Right ventricle myocardium inferior (tissue), 1 donor: ENCODE measurements at regions not wholly inside any gene's neighbourhood (a gene's known extent, or its start where the extent isn't known, plus 50 kb on each side); places are given as distances from the start of the nearest gene placed in this dataset.

ENCODE experiments used
- ATAC-seq: fragments of 200-7000 bp; cut with Tn5 transposase; one replicate; pipeline ENCODE4 v1.9.1; 2020; ENCODE audit warnings: mild to moderate bottlenecking, moderate library complexity
- DNase-seq: peaks from one replicate; pipeline ENCODE4 v3.0.0; 2021; ENCODE audit errors: missing footprints
- intact Hi-C: fragments of 100-400 bp; cut with DNase I; formaldehyde crosslinking; loops from one replicate; pipeline ENCODE4 v1.11.0; 2022
- donor health status: DM: no; HTN: yes; CAD: no; lungs with severe emphysema.

DNA sequence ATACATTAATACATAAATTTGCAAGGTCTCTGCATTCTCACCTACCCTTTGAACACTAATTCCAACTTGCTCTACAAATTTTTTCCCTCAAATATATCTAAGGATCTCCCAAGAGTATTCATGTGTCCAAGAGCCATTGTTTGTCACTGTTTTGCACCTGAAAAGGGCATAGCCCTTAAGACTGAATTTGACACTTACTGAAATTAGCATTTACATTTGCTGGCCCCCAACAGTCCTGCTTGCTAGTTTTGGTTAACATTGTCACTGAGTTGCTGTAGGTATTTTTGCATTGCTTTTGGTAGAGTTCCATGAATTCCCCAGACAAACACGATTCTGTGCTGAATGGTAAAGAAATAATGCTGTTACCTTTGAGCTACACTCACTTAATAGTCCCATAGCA, 57.3 kb downstream of the KCNA4 start:
- intact Hi-C loops: no loop called here
- no peak for DNase-seq
- no peak for ATAC-seq

GRCh38 chr11:29957431-29957830, 59.4 kb downstream of the KCNA4 start:
- ATAC-seq: no peak
- intact Hi-C loops: no loop called here
- no peak for DNase-seq

DNA sequence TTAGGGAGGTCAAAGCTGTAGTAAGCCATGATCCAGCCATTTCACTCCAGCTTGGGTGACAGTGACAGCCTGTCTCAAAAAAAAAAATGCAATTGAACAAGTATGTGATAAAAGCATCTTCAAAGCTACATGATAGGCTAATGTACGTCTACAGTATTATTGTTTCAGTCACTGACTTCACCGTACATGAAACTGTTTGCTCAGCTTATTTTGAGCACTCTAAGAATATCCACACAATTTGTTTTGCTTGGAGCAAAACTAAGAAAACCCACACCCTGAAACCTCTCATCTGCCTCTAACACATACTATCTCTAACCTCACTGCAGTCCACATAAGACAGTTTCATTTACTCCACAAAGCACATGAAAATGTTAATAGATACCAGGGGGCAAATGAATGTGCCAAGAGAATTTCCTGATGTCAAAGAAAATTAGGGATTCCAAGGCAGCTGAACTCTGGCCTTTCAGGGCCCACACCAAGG, 60.7 kb downstream of the KCNA4 start:
- ATAC-seq (no peak), DNase-seq (no peak)
- intact Hi-C loops: no loop called here

- no peak for ATAC-seq
- intact Hi-C loops: no loop called here
- DNase-seq: no peak
These were observed 73.5 kb downstream of the KCNA4 start for GRCh38 chr11:29943347-29943746.

DNA sequence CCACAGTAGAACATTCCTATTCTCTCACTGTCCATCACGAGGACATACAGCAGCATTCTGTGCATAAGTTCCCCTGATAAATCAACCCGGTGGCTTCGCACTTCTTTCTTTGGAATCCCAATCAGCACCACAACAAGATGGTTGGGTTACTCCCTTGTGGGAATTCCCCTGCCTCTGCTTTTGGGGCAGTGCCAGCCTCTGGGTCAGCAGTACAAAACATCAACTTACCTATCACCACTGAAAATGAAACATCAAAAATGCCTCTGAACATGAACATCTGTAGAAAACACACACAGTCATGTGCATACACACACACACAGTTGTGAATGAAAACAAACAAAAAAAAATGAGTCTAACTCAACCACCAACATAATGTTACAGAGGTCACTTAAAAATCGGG, 79.3 kb downstream of the KCNA4 start:
- DNase-seq: no peak
- no peak for ATAC-seq
- intact Hi-C loops: no loop called here

DNA sequence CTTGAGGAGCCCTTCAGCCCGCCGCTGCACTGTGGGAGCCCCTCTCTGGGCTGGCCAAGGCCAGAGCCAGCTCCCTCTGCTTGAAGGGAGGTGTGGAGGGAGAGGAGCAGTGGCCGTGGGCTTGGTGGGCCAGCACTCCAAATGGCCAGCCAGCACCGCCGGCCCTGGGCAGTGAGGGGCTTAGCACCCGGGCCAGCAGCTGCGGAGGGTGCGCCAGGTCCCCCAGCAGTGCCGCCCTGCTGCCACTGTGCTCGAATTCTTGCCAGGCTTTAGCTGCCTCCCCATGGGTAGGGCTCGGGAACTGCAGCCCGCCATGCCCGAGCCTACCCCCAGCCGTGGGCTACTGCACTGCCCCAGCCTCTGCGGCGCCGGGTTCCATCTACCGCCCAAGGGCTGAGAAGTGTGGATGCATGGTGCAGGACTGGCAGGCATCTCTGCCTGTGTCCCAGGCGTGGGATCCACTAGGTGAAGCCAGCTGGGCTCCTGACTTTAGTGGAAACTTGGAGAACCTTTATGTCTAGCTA, 82.7 kb downstream of the KCNA4 start:
- intact Hi-C loops: no loop called here
- ATAC-seq (no peak), DNase-seq (no peak)

DNA sequence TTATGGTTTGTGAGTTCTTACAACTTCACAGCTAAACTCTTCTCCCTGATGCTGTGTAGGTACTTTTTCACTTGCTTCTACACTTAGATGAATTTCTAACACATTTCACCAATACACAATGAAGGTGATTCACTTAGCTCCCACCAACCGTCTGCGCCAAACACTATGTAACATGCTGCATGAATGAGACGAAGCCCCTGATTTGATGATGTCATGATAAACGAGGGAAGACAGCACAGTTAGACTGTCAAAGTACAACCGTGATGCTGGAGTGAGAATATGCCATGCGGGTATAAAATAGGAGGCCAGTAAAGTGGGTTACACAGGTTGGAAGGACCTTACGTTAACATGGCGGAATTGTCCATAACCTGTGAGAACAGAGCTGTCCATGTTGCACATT, 100.8 kb downstream of the KCNA4 start:
- intact Hi-C loops: no loop called here
- DNase-seq: no peak
- ATAC-seq: no peak

DNA sequence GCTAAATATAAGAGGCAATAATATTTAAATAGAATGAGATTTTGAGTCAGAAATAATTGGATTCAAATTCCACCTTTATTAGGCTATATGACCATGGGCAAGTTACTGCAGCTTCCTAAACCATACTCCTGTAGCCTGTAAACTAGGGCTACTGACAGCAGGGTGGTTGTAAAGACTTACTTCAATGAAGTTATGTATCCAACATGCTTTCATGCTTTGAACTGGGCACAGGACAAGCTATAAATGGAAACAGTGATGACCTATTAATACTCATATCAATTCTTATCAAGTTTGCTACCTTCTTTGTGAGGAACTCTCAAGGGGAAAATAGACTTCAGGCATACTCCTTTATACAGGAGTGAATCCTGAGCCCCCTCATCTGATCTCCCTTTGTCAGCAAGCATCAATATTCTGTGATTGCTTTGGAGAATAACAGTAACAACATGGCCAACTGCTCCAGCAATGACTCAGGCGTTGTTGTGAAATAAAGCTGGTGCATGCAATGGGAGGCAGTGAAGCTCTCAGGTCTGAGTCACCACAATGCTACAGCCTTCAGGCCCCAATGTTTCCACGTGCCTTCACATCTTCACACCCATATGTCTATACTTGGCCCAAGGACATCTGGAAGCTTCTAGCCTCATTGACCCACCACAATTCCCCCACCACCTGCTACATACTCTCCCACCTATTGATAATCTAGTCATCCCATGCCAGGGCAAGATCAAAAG, 102.5 kb downstream of the KCNA4 start:
- intact Hi-C loops: no loop called here
- ATAC-seq: no peak
- DNase-seq: no peak

DNA sequence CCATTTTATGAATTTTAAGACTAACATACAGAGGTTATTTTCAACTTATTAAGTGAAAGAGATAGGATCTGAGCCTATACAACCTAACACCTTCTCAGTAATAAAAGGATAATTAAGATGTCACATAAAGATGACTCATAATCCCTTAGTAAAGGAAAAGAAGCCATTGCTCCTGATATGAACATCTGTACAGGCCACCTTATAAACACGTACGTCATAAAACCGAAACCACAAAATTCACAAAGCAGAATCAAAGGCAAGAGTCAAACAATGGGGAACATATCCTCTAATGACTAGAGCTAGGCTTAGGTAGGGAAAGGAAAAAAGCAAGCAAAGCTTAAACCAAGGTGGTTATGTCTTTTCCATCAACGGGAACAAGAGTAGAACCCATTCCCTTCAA, 103.5 kb downstream of the KCNA4 start:
- intact Hi-C loops: no loop called here
- no peak for ATAC-seq
- no peak for DNase-seq

GRCh38 chr11:29900382-29900781, 116.4 kb downstream of the KCNA4 start:
- DNase-seq (no peak), ATAC-seq (no peak)
- intact Hi-C loops: no loop called here

- intact Hi-C loops: no loop called here
- no peak for DNase-seq
- ATAC-seq: no peak
These were observed 137.3 kb downstream of the KCNA4 start for GRCh38 chr11:29879560-29879959.

DNA sequence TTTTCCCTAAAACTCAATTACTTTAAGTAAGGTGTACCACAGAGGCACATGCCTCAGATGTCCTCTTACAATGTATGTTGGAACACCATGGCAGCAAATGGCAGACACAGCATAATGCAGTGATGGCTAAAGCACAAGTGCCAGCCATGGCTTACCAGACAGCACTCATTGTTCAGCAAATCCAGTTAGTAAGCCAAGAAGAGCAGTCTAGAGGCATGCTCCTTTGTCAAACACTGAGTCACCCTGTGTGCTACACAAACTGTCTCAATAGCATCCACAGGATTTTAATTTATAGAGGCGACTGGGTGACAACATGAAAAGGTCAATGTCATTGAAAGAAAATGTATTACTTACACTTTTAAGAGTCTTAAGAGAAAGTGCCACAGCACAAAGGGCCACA, 140.6 kb downstream of the KCNA4 start:
- intact Hi-C loops: no loop called here
- ATAC-seq (no peak), DNase-seq (no peak)

- intact Hi-C loops: loop anchor here (5.0 to 10.0 kb wide), 2 partner anchors 200 to 392 kb away; no protein-coding TSS in a partner anchor
- ATAC-seq: no peak
- DNase-seq: no peak
These were observed 169.6 kb downstream of the KCNA4 start for GRCh38 chr11:29847219-29847618.

DNA sequence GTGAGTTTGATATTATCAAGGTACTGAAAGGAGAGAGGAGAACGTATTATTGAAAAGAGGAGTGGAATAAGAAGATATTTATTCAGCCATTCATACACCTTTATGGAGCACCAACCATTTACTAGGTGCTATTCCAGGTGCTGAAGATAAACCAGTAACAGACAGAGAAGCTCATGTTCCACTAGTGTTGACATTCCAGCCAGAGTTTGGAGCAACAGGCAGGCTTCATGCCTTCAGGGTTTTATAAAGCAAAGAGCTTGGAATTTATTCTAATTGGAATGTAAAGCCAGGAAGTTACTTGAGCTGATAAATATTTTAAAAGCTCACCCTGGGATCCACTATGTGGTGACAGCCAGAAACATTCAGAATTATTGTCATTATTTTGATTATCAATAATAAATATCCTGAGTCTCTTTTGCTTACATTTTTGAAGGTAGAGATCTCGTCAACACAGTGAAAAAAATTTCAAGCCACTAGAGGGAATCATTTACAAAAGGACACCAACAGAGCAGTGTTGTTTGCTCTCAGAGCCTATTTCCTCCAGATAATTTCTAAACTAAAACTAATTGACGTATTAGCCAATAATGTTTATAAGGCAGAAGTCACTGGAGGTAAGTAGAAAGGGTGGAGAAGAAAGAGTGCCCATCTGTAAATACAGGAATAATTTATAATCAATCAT, 172.0 kb downstream of the KCNA4 start:
- DNase-seq (no peak), ATAC-seq (no peak)
- intact Hi-C loops: loop anchor here (5.0 to 10.0 kb wide), 2 partner anchors 202 to 390 kb away; no protein-coding TSS in a partner anchor

- ATAC-seq (no peak), DNase-seq (no peak)
- intact Hi-C loops: loop anchor here (10.0 kb wide), 1 partner anchor 389 kb away; no protein-coding TSS in a partner anchor
These were observed 172.8 kb downstream of the KCNA4 start for GRCh38 chr11:29844031-29844430.

- intact Hi-C loops: loop anchor here (10.0 kb wide), 1 partner anchor 387 kb away; no protein-coding TSS in a partner anchor
- no peak for ATAC-seq
These were observed 174.8 kb downstream of the KCNA4 start for GRCh38 chr11:29842061-29842460.

DNA sequence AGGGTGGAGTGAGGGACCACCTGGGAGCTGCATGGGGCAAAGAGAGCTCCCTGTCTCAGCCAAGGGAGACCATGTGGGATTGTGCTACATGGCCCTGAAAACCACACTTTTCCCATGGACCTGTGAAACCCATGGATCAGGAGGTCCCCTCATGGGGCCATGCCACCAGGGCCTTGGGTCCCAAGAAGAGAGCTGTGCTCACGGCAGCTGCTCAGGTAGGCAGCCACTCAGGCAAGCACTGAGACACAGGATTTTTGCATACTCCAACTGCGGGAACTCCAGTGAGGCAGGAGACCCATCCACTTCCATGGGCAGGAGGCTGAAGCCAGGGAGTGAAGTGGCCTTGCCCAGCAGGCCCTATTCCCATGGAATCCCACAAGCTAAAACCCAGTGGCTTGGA, 190.0 kb downstream of the KCNA4 start:
- no peak for DNase-seq
- intact Hi-C loops: no loop called here
- ATAC-seq: no peak

More at GRCh38 chr11:29842061-29842460, 174.8 kb downstream of the KCNA4 start:
- no peak for DNase-seq

GRCh38 chr11:29816359-29816758, 200.5 kb downstream of the KCNA4 start:
- no peak for DNase-seq
- intact Hi-C loops: no loop called here
- ATAC-seq: no peak

- intact Hi-C loops: no loop called here
- ATAC-seq: no peak
- no peak for DNase-seq
These were observed 207.7 kb downstream of the KCNA4 start for GRCh38 chr11:29809121-29809520.

DNA sequence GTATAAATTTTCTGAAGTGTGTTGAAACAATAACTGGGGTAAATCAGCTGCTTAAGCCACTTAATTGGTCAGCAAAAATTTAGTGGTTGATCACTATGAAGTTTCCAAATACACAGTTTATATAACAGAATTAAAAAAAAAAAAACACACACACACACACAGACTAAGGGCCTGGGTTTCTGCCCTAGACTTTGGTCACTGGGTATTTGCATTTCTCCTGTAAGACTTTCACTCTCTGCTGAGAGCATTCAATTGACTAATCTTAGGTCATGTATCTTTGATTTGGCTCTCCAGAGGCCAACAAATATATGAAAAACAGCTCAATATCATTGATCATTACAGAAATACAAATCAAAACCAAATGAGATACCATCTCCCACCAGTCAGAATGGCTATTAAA, 214.3 kb downstream of the KCNA4 start:
- intact Hi-C loops: no loop called here
- no peak for ATAC-seq
- DNase-seq: no peak
